IPS-18c (cell line): ENCODE measurements at regions not wholly inside any gene's neighbourhood (a gene's known extent, or its start where the extent isn't known, plus 50 kb on each side); places are given as distances from the start of the nearest gene placed in this dataset.
"Not testable (repeated sequence)": the region's sequence is repeated elsewhere in the genome, so short reads cannot be mapped to it uniquely, and the experiment has no call there.

Experiments used
- H3K4me3 ChIP-seq: 2 replicates; pipeline ENCODE4 v1.7.0; 2013; ENCODE audit warnings: low read depth, mild to moderate bottlenecking, low read length, moderate library complexity; ENCODE audit not compliant: insufficient read depth
- H3K9me3 ChIP-seq: one replicate; pipeline ENCODE4 v1.6.1; 2013; ENCODE audit warnings: mild to moderate bottlenecking, low read length, moderate library complexity; ENCODE audit not compliant: control insufficient read depth, insufficient read depth

GRCh38 chr9:39551544-39551943 lies 196.1 kb downstream of the SPATA31A1 start:
- H3K9me3 ChIP-seq, H3K4me3 ChIP-seq: not testable (repeated sequence)

DNA sequence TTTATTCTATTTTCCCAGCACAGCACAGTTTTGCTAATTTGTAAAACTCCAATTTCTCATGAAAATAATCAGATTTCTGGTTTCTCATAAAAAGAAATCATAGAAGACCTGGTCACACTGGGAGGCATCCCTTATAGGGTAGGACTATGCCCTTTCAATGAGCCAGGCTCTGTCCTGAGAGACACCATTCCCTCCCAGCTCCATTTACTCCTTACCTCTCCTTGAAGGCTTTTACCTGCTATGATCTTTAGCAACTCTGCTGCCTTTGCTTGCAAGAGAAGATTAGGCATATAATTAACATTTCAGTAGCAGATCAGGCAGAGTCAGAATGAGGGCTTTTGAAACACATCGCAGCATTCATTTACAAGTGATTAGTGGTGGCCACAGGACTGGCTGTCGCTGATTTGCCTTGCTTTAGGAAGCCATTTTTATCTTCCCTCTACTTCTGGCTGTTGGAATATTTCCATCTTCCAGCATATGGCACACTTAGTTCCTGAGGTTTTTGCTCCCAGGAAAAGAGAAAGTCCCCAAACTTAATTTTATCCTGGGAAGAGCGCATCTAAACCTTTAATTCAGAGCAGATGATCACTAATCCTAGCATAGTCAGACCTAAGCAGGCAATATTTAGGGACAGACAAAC lies 196.9 kb downstream of the SPATA31A1 start:
- not testable (repeated sequence) for H3K9me3 ChIP-seq
- peak overlapping the region; percentile 20; the same call in 1 of the 2 replicates for H3K4me3 ChIP-seq

DNA sequence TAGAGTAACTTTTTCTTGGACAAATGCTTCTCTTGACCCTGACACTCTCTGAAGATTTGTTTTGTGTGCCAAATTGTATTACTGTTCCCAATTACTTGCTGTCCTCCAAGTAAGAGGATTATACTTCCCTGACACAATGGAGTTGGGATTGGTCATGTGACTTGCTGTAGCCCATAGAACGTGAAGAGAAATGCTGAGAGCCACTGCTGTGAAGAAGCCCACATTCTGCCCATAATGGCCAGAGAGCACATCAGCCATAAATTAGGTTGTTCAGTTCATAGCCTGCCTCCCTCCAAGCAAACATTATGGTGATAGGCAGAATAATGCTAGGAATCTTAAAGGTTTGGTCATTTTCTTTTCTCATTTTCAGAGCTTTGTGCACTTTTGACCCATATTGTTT lies 198.9 kb downstream of the SPATA31A1 start:
- H3K9me3 ChIP-seq, H3K4me3 ChIP-seq: not testable (repeated sequence)

GRCh38 chr9:39559384-39559783 lies 203.9 kb downstream of the SPATA31A1 start:
- not testable (repeated sequence) for H3K4me3 ChIP-seq, H3K9me3 ChIP-seq

DNA sequence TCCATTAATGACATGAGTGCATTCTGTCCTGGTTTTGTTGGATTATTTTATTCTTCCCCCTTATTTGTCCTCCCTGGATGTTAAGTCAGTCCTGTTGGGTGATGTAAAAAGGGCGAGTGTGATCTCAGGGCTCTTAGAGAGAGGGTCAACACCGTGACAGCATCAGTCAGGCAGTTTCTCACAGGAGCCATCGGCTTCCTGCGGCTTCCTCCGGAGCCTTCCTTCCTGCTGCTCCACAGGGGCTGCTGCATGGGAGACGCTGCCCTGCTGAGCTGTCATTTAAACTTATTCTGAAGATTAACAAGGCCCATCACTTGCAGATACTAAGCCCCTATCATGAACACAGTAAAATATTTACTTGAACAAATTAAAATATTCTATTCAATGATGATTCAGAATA lies 211.3 kb downstream of the SPATA31A1 start:
- H3K9me3 ChIP-seq, H3K4me3 ChIP-seq: not testable (repeated sequence)

DNA sequence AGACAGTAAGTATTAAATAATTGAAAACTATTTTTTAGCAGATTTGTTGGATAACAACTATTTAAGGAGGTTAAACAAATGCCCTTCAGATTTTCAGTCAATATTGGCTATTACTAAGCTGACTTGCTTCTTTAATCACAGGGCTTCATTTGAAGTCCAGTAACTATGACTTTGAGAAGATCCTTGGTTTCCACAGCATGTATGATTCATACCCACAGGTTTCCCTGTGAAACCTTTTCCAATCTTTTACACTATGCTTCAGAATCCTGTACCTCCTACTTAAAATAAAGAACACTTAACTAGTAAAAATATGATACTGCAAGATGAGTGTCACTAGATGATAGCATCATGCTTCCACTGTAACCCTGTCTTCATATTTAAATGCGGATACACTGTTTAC lies 211.9 kb downstream of the SPATA31A1 start:
- H3K4me3 ChIP-seq, H3K9me3 ChIP-seq: not testable (repeated sequence)

GRCh38 chr9:39568900-39569299 lies 213.4 kb downstream of the SPATA31A1 start:
- not testable (repeated sequence) for H3K4me3 ChIP-seq, H3K9me3 ChIP-seq

- not testable (repeated sequence) for H3K4me3 ChIP-seq
Measured at GRCh38 chr9:39573024-39574022, 217.9 kb downstream of the SPATA31A1 start.

GRCh38 chr9:39579000-39579399 lies 223.5 kb downstream of the SPATA31A1 start:
- not testable (repeated sequence) for H3K9me3 ChIP-seq, H3K4me3 ChIP-seq

More at GRCh38 chr9:39573024-39574022, 217.9 kb downstream of the SPATA31A1 start:
- not testable (repeated sequence) for H3K9me3 ChIP-seq

- H3K4me3 ChIP-seq, H3K9me3 ChIP-seq: not testable (repeated sequence)
Measured at GRCh38 chr9:39581296-39581695, 225.8 kb downstream of the SPATA31A1 start.

- H3K9me3 ChIP-seq, H3K4me3 ChIP-seq: not testable (repeated sequence)
Measured at GRCh38 chr9:39582677-39583412, 227.4 kb downstream of the SPATA31A1 start.

GRCh38 chr9:39583413-39583747 lies 227.9 kb downstream of the SPATA31A1 start:
- not testable (repeated sequence) for H3K9me3 ChIP-seq, H3K4me3 ChIP-seq

- H3K9me3 ChIP-seq, H3K4me3 ChIP-seq: not testable (repeated sequence)
Measured at GRCh38 chr9:39585233-39585632, 229.8 kb downstream of the SPATA31A1 start.

- Histone ChIP-seq H3K9me3 (no peaks in the 10 kb centered on the region), H3K4me3 (no peak overlapping the region)
Measured at GRCh38 chr9:39587844-39588499, 232.5 kb downstream of the SPATA31A1 start.

DNA sequence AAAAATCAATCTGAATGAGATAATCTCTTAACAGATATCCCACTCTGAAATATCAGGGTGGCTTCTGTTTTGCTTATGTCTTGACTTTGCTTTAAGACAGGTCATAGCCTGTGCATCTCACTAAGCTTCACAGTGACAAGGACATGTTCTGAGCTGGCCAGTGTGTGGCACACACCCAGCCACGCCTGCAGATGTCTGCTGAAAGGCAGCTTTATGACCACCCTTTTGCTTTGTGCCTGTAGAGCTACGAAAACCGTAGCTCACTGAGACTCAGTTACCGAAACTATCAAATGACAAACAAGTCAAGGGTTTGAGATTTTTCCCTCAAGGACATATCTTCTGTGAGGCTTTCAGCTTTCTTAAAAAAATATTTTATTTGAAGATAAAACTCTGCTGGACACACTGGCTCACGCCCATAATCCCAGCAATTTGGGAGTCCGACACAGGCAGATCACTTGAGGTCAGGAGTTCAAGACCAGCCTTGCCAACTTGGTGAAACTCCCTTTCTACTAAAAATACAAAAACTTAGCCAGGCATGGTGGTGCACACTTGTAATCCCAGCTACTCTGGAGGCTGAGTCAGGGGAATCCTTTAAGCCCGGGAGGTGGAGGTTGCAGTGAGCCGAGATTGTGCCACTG lies 233.2 kb downstream of the SPATA31A1 start:
- H3K9me3 ChIP-seq, result no peaks in the 10 kb centered on the region

DNA sequence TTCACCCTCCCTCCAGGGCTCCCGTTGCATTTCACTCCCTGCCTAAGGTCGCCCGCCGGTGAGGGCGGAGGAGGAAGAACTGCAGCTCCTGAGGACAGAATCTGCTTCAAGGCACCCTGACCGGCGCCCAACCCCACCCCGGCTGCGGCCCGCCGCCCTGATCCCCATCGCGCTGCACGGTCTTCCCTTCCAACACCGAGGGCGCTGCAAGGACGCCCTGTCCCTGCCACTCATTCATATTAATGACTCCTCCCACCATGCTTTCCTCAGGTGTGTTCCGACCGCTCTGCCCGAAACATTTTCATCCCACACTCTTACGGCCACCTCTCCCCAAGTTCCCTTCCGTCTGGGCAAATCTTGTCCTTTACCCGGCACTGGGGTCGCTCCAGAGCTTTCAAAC lies 248.6 kb downstream of the SPATA31A1 start:
- H3K4me3 ChIP-seq, H3K9me3 ChIP-seq: not testable (repeated sequence)

More for the DNA sequence above, 233.2 kb downstream of the SPATA31A1 start:
- no peak overlapping the region for H3K4me3 ChIP-seq
